Activated CD8-positive, alpha-beta memory T cell treated with anti-CD3 and anti-CD28 coated beads for 48 hours (primary cell): ENCODE measurements at regions not wholly inside any gene's neighbourhood (a gene's known extent, or its start where the extent isn't known, plus 50 kb on each side); places are given as distances from the start of the nearest gene placed in this dataset.

Experiments
- DNase-seq, 3 experiments: peaks; one replicate each; pipeline ENCODE4 v3.0.0-alpha.2; 2020; ENCODE audit warnings: low read depth in 2 of 3, low spot score in 2 of 3

DNA sequence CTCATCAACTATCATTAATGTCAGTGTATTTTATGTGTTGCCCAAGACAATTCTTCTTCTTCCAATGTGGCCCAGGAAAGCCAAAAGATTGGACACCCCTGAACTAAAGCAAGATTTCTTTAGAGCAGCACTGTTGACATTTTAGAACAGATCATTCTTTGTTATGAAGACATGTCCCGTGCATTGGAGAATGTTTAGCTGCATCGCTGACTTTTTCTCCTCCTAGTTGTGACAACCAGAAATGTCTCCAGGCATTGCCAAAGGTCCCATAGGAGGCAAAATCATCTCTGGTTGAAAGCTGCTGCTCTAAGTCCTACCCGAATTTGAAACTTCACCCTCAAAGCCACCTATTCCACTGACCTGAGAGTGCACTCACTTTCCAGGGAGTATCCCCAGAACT, 62.7 kb upstream of the IRX6 start:
- no peak for DNase-seq

DNA sequence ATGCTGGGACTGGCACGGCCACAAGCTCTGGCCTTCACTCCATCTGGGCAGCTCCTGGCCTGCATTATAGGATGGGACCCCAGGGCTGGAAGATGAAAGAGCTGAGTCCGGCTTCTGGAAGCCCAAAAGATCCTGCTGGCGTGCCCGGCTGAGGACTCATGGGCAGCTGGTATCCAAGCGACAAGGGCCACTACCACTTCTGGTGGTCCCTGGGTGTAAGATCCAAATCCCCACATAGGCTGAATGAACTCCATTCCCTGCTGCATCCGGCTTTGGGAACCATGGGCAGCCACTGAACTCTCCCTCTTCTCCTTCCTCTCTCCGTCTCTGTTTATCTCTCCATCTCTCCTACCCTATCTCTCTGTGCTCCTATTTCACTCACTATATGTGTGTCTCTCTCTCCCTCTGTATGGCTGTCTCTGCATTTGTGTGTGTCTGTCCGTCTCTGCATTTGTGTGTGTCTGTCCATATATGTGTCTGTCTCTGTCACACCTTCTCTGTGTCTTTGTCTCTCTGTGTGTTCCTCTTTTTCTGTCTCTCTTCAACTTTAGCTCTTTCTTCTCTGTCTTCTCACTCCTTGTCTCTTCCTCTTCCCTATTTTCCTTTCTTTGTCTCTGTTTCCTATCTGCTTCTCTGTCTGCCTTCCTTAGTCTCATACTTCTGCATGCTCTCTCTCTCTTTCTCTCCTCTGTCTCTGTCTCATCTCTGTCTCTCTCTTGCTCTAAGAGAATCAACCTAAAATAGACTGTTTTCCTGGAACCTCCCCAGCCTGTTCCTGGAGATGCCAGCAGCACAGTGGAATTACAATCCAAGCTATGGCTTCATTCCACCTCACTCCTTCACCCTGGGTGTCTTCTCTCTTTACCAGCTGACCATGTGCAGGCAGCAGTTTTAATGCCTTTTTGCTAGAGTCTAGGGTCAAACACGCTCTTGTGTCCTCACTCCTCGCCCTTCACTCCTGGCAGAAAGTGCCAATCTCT, 60.4 kb upstream of the IRX6 start:
- no peak for DNase-seq

DNA sequence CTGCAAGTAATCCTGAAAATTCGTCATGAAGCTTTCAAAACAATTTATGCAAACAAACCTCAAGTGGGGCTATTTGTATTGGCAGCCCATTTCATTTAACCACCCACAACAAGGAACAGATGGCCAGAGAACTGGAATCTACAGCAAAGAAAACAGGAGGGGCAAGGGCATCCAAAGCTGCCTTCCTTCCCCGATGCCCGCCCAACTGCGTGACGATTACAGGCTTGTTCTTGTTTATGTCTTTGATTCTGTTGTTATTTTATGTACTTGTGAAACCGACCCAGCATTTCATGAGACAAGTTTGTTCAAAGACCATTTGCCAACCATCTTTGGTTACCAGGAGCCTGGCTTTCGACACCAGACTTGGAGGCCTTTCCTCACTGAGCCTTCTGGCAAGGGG, 59.1 kb upstream of the IRX6 start:
- no peak for DNase-seq

DNA sequence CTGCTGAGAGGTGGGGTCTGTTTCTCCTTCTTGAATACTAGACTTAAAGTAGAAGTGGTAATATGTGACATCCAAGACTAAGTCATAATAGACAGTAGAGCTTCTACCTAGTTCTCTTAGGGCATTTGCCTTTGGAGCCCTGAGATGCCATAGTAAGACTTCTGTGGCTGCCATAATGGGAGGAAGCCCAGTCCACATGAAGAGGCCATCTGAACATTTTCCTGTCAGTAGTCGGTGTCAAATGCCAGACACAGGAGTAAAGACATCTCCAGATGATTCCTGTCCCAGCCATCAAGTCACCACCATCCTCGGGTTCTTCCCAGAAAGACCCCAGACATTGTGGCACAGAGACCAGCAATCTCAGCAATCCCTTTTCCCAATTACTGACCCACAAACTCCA, 58.1 kb upstream of the IRX6 start:
- no peak for DNase-seq

DNA sequence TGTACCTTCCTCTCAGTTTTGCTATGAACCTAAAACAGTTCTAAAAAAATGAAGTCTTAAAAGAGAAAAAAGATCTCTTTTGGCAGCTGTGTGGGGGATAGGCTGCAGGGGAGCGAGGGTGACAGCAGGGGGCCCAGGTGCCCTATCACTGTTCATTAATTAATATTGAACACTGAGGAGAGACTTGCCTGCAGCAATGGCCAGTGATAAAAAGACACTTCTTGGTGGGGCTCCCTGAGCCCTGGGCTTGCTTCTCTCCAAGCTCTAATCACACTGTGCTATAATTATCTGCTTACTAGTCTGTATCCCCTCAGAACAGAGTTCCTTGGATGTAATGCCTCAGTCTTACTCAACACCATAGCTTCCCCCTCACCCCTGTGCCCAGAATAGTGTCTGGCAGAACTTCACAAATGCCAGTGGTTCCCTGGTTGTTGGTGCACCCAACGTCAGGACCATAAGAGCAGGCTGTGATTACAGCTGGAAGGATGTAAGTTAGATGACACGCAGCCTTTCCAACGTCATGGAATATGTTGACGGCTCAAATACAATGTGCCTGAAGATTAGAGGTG, 52.0 kb upstream of the IRX6 start:
- DNase-seq, result no peak

DNA sequence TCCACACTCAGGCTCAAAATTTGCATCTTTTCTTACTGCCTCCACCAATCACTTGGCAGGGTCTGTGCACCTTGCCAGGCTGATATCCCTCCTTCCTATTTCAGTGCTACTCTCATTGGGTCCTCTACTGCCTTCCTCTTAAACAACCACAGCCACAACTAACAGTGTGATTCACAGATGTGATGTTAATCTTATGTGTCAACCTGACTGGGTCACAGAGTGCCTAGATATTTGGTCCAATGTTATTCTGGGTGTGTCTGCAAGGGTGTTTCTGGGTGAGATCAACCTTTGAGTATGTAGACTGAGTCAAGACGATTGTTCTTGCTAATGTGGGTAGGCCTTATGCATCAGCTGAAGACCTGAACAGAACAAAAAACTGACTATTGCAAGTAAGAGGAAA, 51.3 kb upstream of the IRX6 start:
- no peak for DNase-seq

DNA sequence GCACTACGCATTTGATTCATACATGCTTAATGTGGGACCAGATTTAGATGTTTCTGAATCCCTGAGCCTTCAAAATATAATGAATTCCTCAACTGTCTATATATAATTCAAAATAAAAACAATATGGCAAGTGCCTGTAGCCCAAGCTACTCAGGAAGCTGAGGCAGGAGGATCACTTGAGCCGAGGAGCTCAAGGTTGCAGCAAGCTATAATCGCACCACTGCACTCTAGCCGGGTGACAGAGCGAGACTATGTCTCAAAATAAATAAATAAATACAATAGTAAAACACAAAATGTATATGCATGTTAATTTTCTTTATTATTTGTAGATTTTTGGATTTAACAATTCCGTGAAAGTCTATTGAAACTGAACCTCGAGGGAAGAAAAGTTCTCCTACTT, 50.6 kb upstream of the IRX6 start:
- DNase-seq, result no peak

DNA sequence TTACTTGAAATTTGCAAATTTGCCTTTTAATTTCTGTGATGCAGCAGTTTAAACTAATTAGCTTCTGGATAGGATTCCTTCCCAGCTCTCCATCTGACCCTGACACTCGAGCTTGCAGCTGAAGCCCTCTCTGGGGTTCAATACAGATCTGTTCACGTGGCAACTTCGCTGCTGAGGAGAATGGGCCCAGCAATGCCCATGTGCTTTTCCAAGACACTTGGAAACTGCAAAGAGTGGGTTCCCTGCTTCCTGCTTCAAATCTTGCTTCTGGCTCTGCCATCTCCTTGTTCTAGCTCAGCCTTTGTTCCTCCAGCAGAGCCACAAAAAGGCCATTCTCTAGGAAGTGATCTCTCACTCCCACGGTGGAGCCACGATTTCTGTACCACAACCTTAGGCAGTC, 50.0 kb upstream of the IRX6 start:
- DNase-seq, result no peak
